PC-3 (cell line): ENCODE measurements at regions not wholly inside any gene's neighbourhood (a gene's known extent, or its start where the extent isn't known, plus 50 kb on each side); places are given as distances from the start of the nearest gene placed in this dataset.

Source experiments
- ATAC-seq: fragments of 200-7000 bp; cut with Tn5 transposase; 2 replicates; pipeline ENCODE4 v1.9.1; 2020; ENCODE audit warnings: mild to moderate bottlenecking, moderate library complexity
- BruUV-seq: library from RNA; stranded (reverse); fragments of 400-500 nt; replicated peaks from 2 replicates; lab custom pipeline; 2021; lab: Mats Ljungman, UMichigan
- CTCF ChIA-PET: fragments of 300-600 bp; sonication (Branson Sonifier 250); formaldehyde crosslinking; loops from one replicate; lab custom pipeline; 2022; ENCODE audit warnings: antibody characterized with exemption; lab: Charles Lee
- POLR2A ChIA-PET: fragments of 300-600 bp; sonication (Branson Sonifier 250); formaldehyde crosslinking; loops from one replicate; lab custom pipeline; 2022; ENCODE audit warnings: antibody characterized with exemption; ENCODE audit not compliant: unreplicated experiment; lab: Charles Lee
- DNase-seq: peaks from one replicate; pipeline ENCODE4 v3.0.0-alpha.2; 2015
- H2AFZ ChIP-seq: fragments of 300-600 bp; sonication (generic); 2 replicates; pipeline ENCODE4 v1.6.0; 2016; ENCODE audit warnings: antibody characterized with exemption, low read length
- H3F3A ChIP-seq: fragments of 300-600 bp; sonication (generic); one replicate; pipeline ENCODE4 v1.6.0; 2017; ENCODE audit warnings: antibody characterized with exemption, low read length, control low read depth, mild to moderate bottlenecking; ENCODE audit not compliant: unreplicated experiment
- H3K27ac ChIP-seq: fragments of 300-600 bp; sonication (generic); 2 replicates; pipeline ENCODE4 v1.5.1; 2016; ENCODE audit warnings: mild to moderate bottlenecking, low read length
- H3K27me3 ChIP-seq: fragments of 300-600 bp; sonication (generic); 2 replicates; pipeline ENCODE4 v1.6.1; 2016; ENCODE audit warnings: low read length, mixed read lengths
- H3K36me3 ChIP-seq: fragments of 300-600 bp; sonication (generic); 2 replicates; pipeline ENCODE4 v1.6.1; 2016; ENCODE audit warnings: low read depth, mixed run types, low read length, mixed read lengths
- H3K4me1 ChIP-seq: fragments of 300-600 bp; sonication (generic); 2 replicates; pipeline ENCODE4 v1.5.1; 2016; ENCODE audit warnings: low read length; ENCODE audit not compliant: insufficient read depth
- H3K4me2 ChIP-seq: fragments of 300-600 bp; sonication (generic); 2 replicates; pipeline ENCODE4 v1.6.0; 2016; ENCODE audit warnings: low read length
- H3K4me3 ChIP-seq: fragments of 300-600 bp; sonication (generic); 2 replicates; pipeline ENCODE4 v1.5.1; 2016; ENCODE audit warnings: mild to moderate bottlenecking, low read length, mixed read lengths
- H3K79me2 ChIP-seq: fragments of 300-600 bp; sonication (generic); 2 replicates; pipeline ENCODE4 v1.6.1; 2017; ENCODE audit warnings: low read length, mixed read lengths
- H3K9ac ChIP-seq: fragments of 300-600 bp; sonication (generic); 2 replicates; pipeline ENCODE4 v1.6.0; 2016; ENCODE audit warnings: mild to moderate bottlenecking, low read length
- H3K9me2 ChIP-seq: fragments of 300-600 bp; sonication (generic); replicated peaks from 2 replicates; pipeline ENCODE4 v1.6.1; 2016; ENCODE audit warnings: mixed run types, low read length, mixed read lengths
- H3K9me3 ChIP-seq: fragments of 300-600 bp; sonication (generic); 2 replicates; pipeline ENCODE4 v1.6.1; 2016; ENCODE audit warnings: low read length, mixed read lengths
- H4K20me1 ChIP-seq: fragments of 300-600 bp; sonication (generic); 2 replicates; pipeline ENCODE4 v1.6.1; 2016; ENCODE audit warnings: low read length, mixed read lengths
- EZH2 ChIP-seq: fragments of 300-600 bp; sonication (generic); IDR thresholded peaks from one replicate; pipeline ENCODE4 v1.6.1; 2017; ENCODE audit warnings: antibody characterized with exemption, mild to moderate bottlenecking, low read length; ENCODE audit not compliant: unreplicated experiment
- EZH2phosphoT487 ChIP-seq: fragments of 300-600 bp; sonication (generic); IDR thresholded peaks from 2 replicates; pipeline ENCODE4 v1.6.1; 2018; ENCODE audit warnings: mild to moderate bottlenecking, antibody characterized with exemption, low read length, borderline replicate concordance
- intact Hi-C: fragments of 100-400 bp; cut with micrococcal nuclease; formaldehyde crosslinking; loops from 2 replicates; pipeline ENCODE4 v1.9.0; 2023
- TF ChIP-seq, protein P1 (sequence below): fragments of 300-600 bp; sonication (generic); conservative IDR thresholded peaks from 2 replicates; pipeline ENCODE4 v1.5.1; 2017; ENCODE audit warnings: antibody characterized with exemption, low read depth, mild to moderate bottlenecking, low read length

DNA sequence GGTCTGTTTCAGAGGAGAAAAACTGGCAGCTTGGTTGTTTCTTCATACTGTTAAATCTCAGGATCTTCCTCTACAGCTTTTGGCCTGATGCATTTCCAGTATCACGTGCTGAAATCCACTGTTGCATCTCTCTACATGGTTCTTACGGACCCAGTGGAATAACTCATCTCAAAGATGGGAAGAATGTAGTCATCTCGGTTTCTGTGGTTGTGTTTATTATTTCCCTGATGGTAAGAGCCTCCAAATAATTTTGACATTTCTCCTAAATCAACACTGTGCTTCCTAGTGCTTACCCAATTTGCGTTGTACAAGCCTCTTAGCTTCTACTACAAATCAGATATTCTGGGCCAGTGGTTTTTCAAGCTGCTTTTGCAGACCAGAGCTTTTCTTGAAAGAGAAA is 812.8 kb downstream of the C12orf50 start:
- BruUV-seq, result no TSS peak
- H3F3A ChIP-seq, result no peaks in the 10 kb centered on the region
- no peak for DNase-seq
- POLR2A ChIA-PET, result no interaction called here
- TF ChIP-seq, protein P1, sequence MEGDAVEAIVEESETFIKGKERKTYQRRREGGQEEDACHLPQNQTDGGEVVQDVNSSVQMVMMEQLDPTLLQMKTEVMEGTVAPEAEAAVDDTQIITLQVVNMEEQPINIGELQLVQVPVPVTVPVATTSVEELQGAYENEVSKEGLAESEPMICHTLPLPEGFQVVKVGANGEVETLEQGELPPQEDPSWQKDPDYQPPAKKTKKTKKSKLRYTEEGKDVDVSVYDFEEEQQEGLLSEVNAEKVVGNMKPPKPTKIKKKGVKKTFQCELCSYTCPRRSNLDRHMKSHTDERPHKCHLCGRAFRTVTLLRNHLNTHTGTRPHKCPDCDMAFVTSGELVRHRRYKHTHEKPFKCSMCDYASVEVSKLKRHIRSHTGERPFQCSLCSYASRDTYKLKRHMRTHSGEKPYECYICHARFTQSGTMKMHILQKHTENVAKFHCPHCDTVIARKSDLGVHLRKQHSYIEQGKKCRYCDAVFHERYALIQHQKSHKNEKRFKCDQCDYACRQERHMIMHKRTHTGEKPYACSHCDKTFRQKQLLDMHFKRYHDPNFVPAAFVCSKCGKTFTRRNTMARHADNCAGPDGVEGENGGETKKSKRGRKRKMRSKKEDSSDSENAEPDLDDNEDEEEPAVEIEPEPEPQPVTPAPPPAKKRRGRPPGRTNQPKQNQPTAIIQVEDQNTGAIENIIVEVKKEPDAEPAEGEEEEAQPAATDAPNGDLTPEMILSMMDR, result no peak
- TF ChIP-seq EZH2phosphoT487 (no peak), EZH2 (no peak)
- H3K36me3 ChIP-seq, result no peaks in the 10 kb centered on the region
- no peak overlapping the region for H3K27ac ChIP-seq
- no peak overlapping the region for H2AFZ ChIP-seq
- no peaks in the 10 kb centered on the region for H4K20me1 ChIP-seq
- H3K4me1 ChIP-seq, result 0 out of 2 replicates have a peak, but pooled peaks cover 5% of the 10 kb centered on the region
- H3K79me2 ChIP-seq, result no peaks in the 10 kb centered on the region
- CTCF ChIA-PET, result no interaction called here
- intact Hi-C loops, result no loop called here
- H3K9me2 ChIP-seq, result no peaks in the 10 kb centered on the region
- H3K4me2 ChIP-seq, result no peak overlapping the region
- no peak overlapping the region for H3K9ac ChIP-seq
- H3K27me3 ChIP-seq, result no peaks in the 10 kb centered on the region
- no peak for ATAC-seq
- no peak overlapping the region for H3K4me3 ChIP-seq
- no peaks in the 10 kb centered on the region for H3K9me3 ChIP-seq

DNA sequence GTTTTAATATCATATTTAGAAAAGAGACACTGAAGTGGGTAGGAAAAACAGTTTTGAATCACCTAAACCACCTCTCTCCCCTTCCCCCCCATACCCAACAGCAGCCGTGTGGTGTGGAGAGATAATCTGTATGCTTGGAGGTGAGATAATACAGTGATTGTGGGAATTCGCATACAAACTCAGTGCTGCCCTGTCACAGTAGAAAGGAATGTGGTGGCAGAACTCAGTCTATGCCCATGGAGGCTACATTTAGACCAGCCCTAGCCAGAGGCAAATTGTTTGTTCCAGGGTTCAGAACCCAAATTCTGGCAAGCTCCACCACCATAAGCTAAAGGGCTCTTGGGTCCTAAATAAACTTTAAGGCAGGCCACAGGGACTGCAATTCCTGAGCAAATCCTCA is 827.0 kb downstream of the C12orf50 start:
- Histone ChIP-seq H3K79me2 (no peaks in the 10 kb centered on the region), H3K36me3 (no peaks in the 10 kb centered on the region), H2AFZ (no peak overlapping the region), H3F3A (no peaks in the 10 kb centered on the region), H3K4me3 (no peak overlapping the region), H3K9ac (no peak overlapping the region), H3K4me2 (no peak overlapping the region), H4K20me1 (no peaks in the 10 kb centered on the region), H3K9me2 (no peaks in the 10 kb centered on the region), H3K4me1 (no peaks in the 10 kb centered on the region), H3K27ac (no peak overlapping the region), H3K27me3 (no peaks in the 10 kb centered on the region), H3K9me3 (no peaks in the 10 kb centered on the region)
- intact Hi-C loops, result no loop called here
- no peak for TF ChIP-seq EZH2phosphoT487
- no peak for TF ChIP-seq EZH2
- TF ChIP-seq, protein P1, result no peak
- ChIA-PET POLR2A (no interaction called here), CTCF (no interaction called here)
- ATAC-seq (no peak), DNase-seq (no peak)
- BruUV-seq, result no TSS peak

DNA sequence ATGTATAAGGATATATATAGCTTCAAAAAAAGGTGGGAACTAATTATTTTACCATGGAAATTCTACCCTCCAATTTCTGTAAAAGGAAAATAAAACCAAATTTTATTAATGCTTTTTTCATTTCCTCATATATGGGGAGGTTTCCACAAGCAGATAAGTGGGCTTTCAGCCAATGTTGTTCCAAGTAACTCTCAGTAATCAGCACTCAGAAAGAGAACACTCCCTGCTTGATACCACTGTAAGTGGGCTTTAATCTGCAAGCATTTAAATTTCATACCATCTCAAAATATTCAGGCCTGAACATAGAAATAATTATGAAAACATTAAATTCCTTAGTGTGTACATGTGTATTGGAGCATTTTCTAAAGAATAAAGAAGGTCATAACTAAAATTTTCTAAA is 827.6 kb downstream of the C12orf50 start:
- H3F3A ChIP-seq, result no peaks in the 10 kb centered on the region
- CTCF ChIA-PET, result no interaction called here
- no peak overlapping the region for H3K9ac ChIP-seq
- no peaks in the 10 kb centered on the region for H3K9me3 ChIP-seq
- intact Hi-C loops, result no loop called here
- no peak for ATAC-seq
- no peaks in the 10 kb centered on the region for H3K4me1 ChIP-seq
- H3K4me3 ChIP-seq, result no peak overlapping the region
- no peaks in the 10 kb centered on the region for H3K27me3 ChIP-seq
- no peak overlapping the region for H3K27ac ChIP-seq
- POLR2A ChIA-PET, result no interaction called here
- no peaks in the 10 kb centered on the region for H3K9me2 ChIP-seq
- H2AFZ ChIP-seq, result no peak overlapping the region
- H3K79me2 ChIP-seq, result no peaks in the 10 kb centered on the region
- no peak overlapping the region for H3K4me2 ChIP-seq
- TF ChIP-seq EZH2 (no peak), EZH2phosphoT487 (no peak)
- TF ChIP-seq, protein P1, result no peak
- no peak for DNase-seq
- no peaks in the 10 kb centered on the region for H4K20me1 ChIP-seq
- H3K36me3 ChIP-seq, result no peaks in the 10 kb centered on the region
- no TSS peak for BruUV-seq
